Tibial artery (tissue), 4 donors: ENCODE measurements at regions not wholly inside any gene's neighbourhood (a gene's known extent, or its start where the extent isn't known, plus 50 kb on each side); places are given as distances from the start of the nearest gene placed in this dataset.
"Not testable (repeated sequence)": the region's sequence is repeated elsewhere in the genome, so short reads cannot be mapped to it uniquely, and the experiment has no call there.

Experiments
- DNase-seq, 2 donors: peaks; one replicate each; pipeline ENCODE4 v3.0.0-alpha.2; 2019
- H3K27ac ChIP-seq, 2 donors: fragments of 200-600 bp; sonication (generic) in 1 of 2; 1 replicate in 1 of 2; 2 replicates in 1 of 2; pipeline ENCODE4 v1.5.1; 2018 to 2019; ENCODE audit warnings: mild to moderate bottlenecking in 1 of 2
- H3K27me3 ChIP-seq, 2 donors: fragments of 200-600 bp; sonication (generic) in 1 of 2; one replicate each; pipeline versions ENCODE4 v1.5.1 to v1.6.0; 2016 to 2019
- H3K36me3 ChIP-seq, 3 donors: fragments of 200-600 bp; sonication (generic) in 2 of 3; one replicate each; pipeline ENCODE4 v1.5.1; 2016 to 2019; ENCODE audit warnings: mild to moderate bottlenecking in 2 of 3
- H3K4me1 ChIP-seq, 4 donors: fragments of 200-600 bp; sonication (generic) in 2 of 4; 1 replicate in 3 of 4; 2 replicates in 1 of 4; pipeline ENCODE4 v1.5.1; 2016 to 2019
- H3K4me3 ChIP-seq, 2 donors: fragments of 200-600 bp; sonication (generic) in 1 of 2; 1 replicate in 1 of 2; 2 replicates in 1 of 2; pipeline ENCODE4 v1.5.1; 2018 to 2019; ENCODE audit warnings: mild to moderate bottlenecking in 2 of 2
- H3K9me3 ChIP-seq, 3 donors: fragments of 200-600 bp; sonication (generic) in 1 of 3; one replicate each; pipeline ENCODE4 v1.5.1; 2016 to 2019
- CTCF ChIP-seq, 2 experiments: fragments of 200-600 bp in 1 of 2; fragments of 450-650 bp in 1 of 2; IDR thresholded peaks; one replicate each; pipeline ENCODE4 v1.5.1; 2017 to 2019; ENCODE audit warnings: antibody characterized with exemption in 2 of 2, mild to moderate bottlenecking in 1 of 2, moderate library complexity in 1 of 2
- intact Hi-C: fragments of 100-400 bp; cut with DNase I; formaldehyde crosslinking; loops from one replicate; pipeline ENCODE4 v1.15.0; 2023; ENCODE audit warnings: low total_unique reads

GRCh38 chr7:56222866-56223265 is 106.6 kb upstream of the NUPR2 start:
- DNase-seq: no peak
- TF ChIP-seq CTCF (IDR thresholded peaks at IDR 0.05): no peak
- H3K4me3 ChIP-seq: no peak overlapping the region
- H3K27ac ChIP-seq: no peak overlapping the region
- intact Hi-C loops: no loop called here
- peaks cover 0 to 6% of the 10 kb centered on the region in 2 donors for H3K27me3 ChIP-seq
- no peaks in the 10 kb centered on the region for H3K9me3 ChIP-seq
- no peaks in the 10 kb centered on the region for H3K4me1 ChIP-seq
- no peaks in the 10 kb centered on the region for H3K36me3 ChIP-seq

GRCh38 chr7:56219017-56219416 is 102.8 kb upstream of the NUPR2 start:
- intact Hi-C loops: no loop called here
- H3K4me1 ChIP-seq: no peaks in the 10 kb centered on the region
- no peaks in the 10 kb centered on the region for H3K36me3 ChIP-seq
- H3K9me3 ChIP-seq: peaks cover 0 to 5% (median 0%) of the 10 kb centered on the region in 3 donors
- no peak for DNase-seq
- no peak overlapping the region for H3K27ac ChIP-seq
- no peak for TF ChIP-seq CTCF (IDR thresholded peaks at IDR 0.05)
- no peak overlapping the region for H3K4me3 ChIP-seq
- no peaks in the 10 kb centered on the region for H3K27me3 ChIP-seq

GRCh38 chr7:56218510-56218909 is 102.3 kb upstream of the NUPR2 start:
- Histone ChIP-seq H3K9me3 (peaks cover 0 to 5% (median 0%) of the 10 kb centered on the region in 3 donors), H3K4me3 (no peak overlapping the region), H3K36me3 (no peaks in the 10 kb centered on the region), H3K27me3 (no peaks in the 10 kb centered on the region), H3K27ac (no peak overlapping the region), H3K4me1 (no peaks in the 10 kb centered on the region)
- peak in 1 of 2 donors; percentile 22 for DNase-seq
- intact Hi-C loops: no loop called here
- no peak for TF ChIP-seq CTCF (IDR thresholded peaks at IDR 0.05)

- no peak for DNase-seq
- no peaks in the 10 kb centered on the region for H3K4me1 ChIP-seq
- H3K9me3 ChIP-seq: peaks cover 0 to 5% (median 0%) of the 10 kb centered on the region in 3 donors
- no peak overlapping the region for H3K4me3 ChIP-seq
- no peaks in the 10 kb centered on the region for H3K36me3 ChIP-seq
- intact Hi-C loops: no loop called here
- no peak for TF ChIP-seq CTCF (IDR thresholded peaks at IDR 0.05)
- H3K27ac ChIP-seq: no peak overlapping the region
- no peaks in the 10 kb centered on the region for H3K27me3 ChIP-seq
Measured at GRCh38 chr7:56213574-56213973, 97.4 kb upstream of the NUPR2 start.

- Histone ChIP-seq H3K4me3 (no peak overlapping the region), H3K27me3 (no peaks in the 10 kb centered on the region), H3K27ac (no peak overlapping the region), H3K4me1 (no peaks in the 10 kb centered on the region), H3K36me3 (no peaks in the 10 kb centered on the region), H3K9me3 (no peaks in the 10 kb centered on the region)
- intact Hi-C loops: no loop called here
- TF ChIP-seq CTCF (IDR thresholded peaks at IDR 0.05): no peak
- DNase-seq: no peak
Measured at GRCh38 chr7:56206420-56206819, 90.2 kb upstream of the NUPR2 start.

- no peak for DNase-seq
Measured at GRCh38 chr7:56199639-56200038, 83.4 kb upstream of the NUPR2 start.

GRCh38 chr7:56196195-56196594 is 80.0 kb upstream of the NUPR2 start:
- H3K36me3 ChIP-seq, H3K27me3 ChIP-seq, H3K27ac ChIP-seq, DNase-seq, H3K9me3 ChIP-seq, H3K4me3 ChIP-seq, H3K4me1 ChIP-seq, intact Hi-C loops: not testable (repeated sequence)

More at GRCh38 chr7:56199639-56200038, 83.4 kb upstream of the NUPR2 start:
- Histone ChIP-seq H3K9me3 (peaks cover 0 to 5% (median 0%) of the 10 kb centered on the region in 3 donors), H3K27ac (no peak overlapping the region), H3K4me1 (no peaks in the 10 kb centered on the region), H3K36me3 (no peaks in the 10 kb centered on the region), H3K27me3 (no peaks in the 10 kb centered on the region), H3K4me3 (no peak overlapping the region)
- no peak for TF ChIP-seq CTCF (IDR thresholded peaks at IDR 0.05)
- intact Hi-C loops: no loop called here
